H9 (cell line): ENCODE measurements at regions not wholly inside any gene's neighbourhood (a gene's known extent, or its start where the extent isn't known, plus 50 kb on each side); places are given as distances from the start of the nearest gene placed in this dataset.

ENCODE experiments used
- DNase-seq: peaks from one replicate; pipeline ENCODE4 v3.0.0-alpha.2; 2017
- H2AFZ ChIP-seq: one replicate; pipeline ENCODE4 v1.6.1; 2013; ENCODE audit warnings: mild to moderate bottlenecking, low read length, control low read depth, moderate library complexity
- H2AK5ac ChIP-seq: 2 replicates; pipeline ENCODE4 v1.6.1; 2013; ENCODE audit warnings: low read length, control low read depth, mixed read lengths; ENCODE audit not compliant: insufficient read length
- H2BK120ac ChIP-seq: one replicate; pipeline ENCODE4 v1.6.1; 2013; ENCODE audit warnings: low read depth, mild to moderate bottlenecking, low read length, control low read depth, inconsistent platforms; ENCODE audit not compliant: poor library complexity, severe bottlenecking
- H2BK12ac ChIP-seq: 2 replicates; pipeline ENCODE4 v1.6.1; 2013; ENCODE audit warnings: low read length, control low read depth, mixed read lengths, low read depth; ENCODE audit not compliant: insufficient read length
- H2BK15ac ChIP-seq: 2 replicates; pipeline ENCODE4 v1.6.1; 2013; ENCODE audit warnings: low read depth, low read length, control low read depth
- H2BK20ac ChIP-seq: one replicate; pipeline ENCODE4 v1.6.1; 2013; ENCODE audit warnings: low read depth, mild to moderate bottlenecking, low read length, control low read depth, inconsistent platforms; ENCODE audit not compliant: poor library complexity, severe bottlenecking
- H2BK5ac ChIP-seq: 2 replicates; pipeline ENCODE4 v1.6.1; 2013; ENCODE audit warnings: low read length, control low read depth, mixed read lengths; ENCODE audit not compliant: insufficient read length
- H3K14ac ChIP-seq: 2 replicates; pipeline ENCODE4 v1.6.1; 2013; ENCODE audit warnings: low read length, control low read depth; ENCODE audit not compliant: insufficient read depth
- H3K18ac ChIP-seq: 2 replicates; pipeline ENCODE4 v1.6.1; 2013; ENCODE audit warnings: low read depth, mild to moderate bottlenecking, mixed read lengths, low read length, control low read depth; ENCODE audit not compliant: insufficient read length
- H3K23ac ChIP-seq: 2 replicates; pipeline ENCODE4 v1.6.1; 2013; ENCODE audit warnings: low read length, control low read depth, mixed read lengths, low read depth; ENCODE audit not compliant: insufficient read length
- H3K23me2 ChIP-seq: 2 replicates; pipeline ENCODE4 v1.6.1; 2013; ENCODE audit warnings: low read depth, mild to moderate bottlenecking, mixed read lengths, low read length, control low read depth; ENCODE audit not compliant: insufficient read length, poor library complexity, severe bottlenecking
- H3K27ac ChIP-seq: 2 replicates; pipeline ENCODE4 v1.5.1; 2013; ENCODE audit warnings: low read length, control low read depth, mixed read lengths, low read depth; ENCODE audit not compliant: insufficient read length
- H3K27me3 ChIP-seq: 2 replicates; pipeline ENCODE4 v1.6.1; 2013; ENCODE audit warnings: low read length, control low read depth, inconsistent platforms; ENCODE audit not compliant: insufficient read depth
- H3K4ac ChIP-seq: 2 replicates; pipeline ENCODE4 v1.6.1; 2013; ENCODE audit warnings: low read depth, mild to moderate bottlenecking, control low read depth, inconsistent platforms, low read length, moderate library complexity
- H3K4me1 ChIP-seq: 2 replicates; pipeline ENCODE4 v1.6.1; 2013; ENCODE audit warnings: low read length, control low read depth, inconsistent platforms; ENCODE audit not compliant: insufficient read depth
- H3K4me2 ChIP-seq: 2 replicates; pipeline ENCODE4 v1.6.1; 2013; ENCODE audit warnings: low read length, control low read depth, mixed read lengths; ENCODE audit not compliant: insufficient read length, insufficient read depth
- H3K56ac ChIP-seq: 2 replicates; pipeline ENCODE4 v1.6.1; 2013; ENCODE audit warnings: low read depth, mild to moderate bottlenecking, mixed read lengths, low read length, control low read depth; ENCODE audit not compliant: insufficient read length
- H3K79me1 ChIP-seq: 2 replicates; pipeline ENCODE4 v1.6.1; 2013; ENCODE audit warnings: low read depth, mild to moderate bottlenecking, moderate library complexity, low read length, control low read depth, inconsistent platforms; ENCODE audit not compliant: insufficient read depth, poor library complexity, severe bottlenecking
- H3K79me2 ChIP-seq: 2 replicates; pipeline ENCODE4 v1.6.1; 2013; ENCODE audit warnings: low read length, control low read depth, inconsistent platforms; ENCODE audit not compliant: insufficient read depth
- H3K9ac ChIP-seq: 2 replicates; pipeline ENCODE4 v1.6.1; 2013; ENCODE audit warnings: low read length, control low read depth, mixed read lengths; ENCODE audit not compliant: insufficient read length; ENCODE audit errors: extremely low read depth
- H3K9me3 ChIP-seq: one replicate; pipeline ENCODE4 v1.6.1; 2013; ENCODE audit warnings: low read depth, low read length, inconsistent platforms; ENCODE audit not compliant: control insufficient read depth
- H3T11ph ChIP-seq: one replicate; pipeline ENCODE4 v1.6.1; 2013; ENCODE audit warnings: mild to moderate bottlenecking, low read length, control low read depth, inconsistent platforms
- H4K20me1 ChIP-seq: one replicate; pipeline ENCODE4 v1.6.1; 2013; ENCODE audit not compliant: control insufficient read depth, insufficient read length, insufficient read depth
- H4K5ac ChIP-seq: 2 replicates; pipeline ENCODE4 v1.6.1; 2013; ENCODE audit warnings: low read depth, mild to moderate bottlenecking, mixed read lengths, low read length, control low read depth; ENCODE audit not compliant: insufficient read length
- H4K8ac ChIP-seq: replicated peaks from 2 replicates; pipeline ENCODE4 v1.6.1; 2013; ENCODE audit warnings: low read length, control low read depth, mixed read lengths, low read depth; ENCODE audit not compliant: insufficient read length
- H4K91ac ChIP-seq: 2 replicates; pipeline ENCODE4 v1.6.1; 2013; ENCODE audit warnings: low read depth, mild to moderate bottlenecking, moderate library complexity, mixed read lengths, low read length, control low read depth; ENCODE audit not compliant: insufficient read length
- H3K27ac Mint-ChIP-seq, 3 experiments: 2 replicates in 2 of 3; 3 replicates in 1 of 3; pipeline ENCODE4 v1.8.0; 2020 to 2021; ENCODE audit warnings: mixed read lengths in 3 of 3, mild to moderate bottlenecking in 1 of 3, moderate library complexity in 1 of 3
- H3K27me3 Mint-ChIP-seq: 2 replicates; pipeline ENCODE4 v1.8.0; 2021; ENCODE audit warnings: low read depth, mild to moderate bottlenecking, moderate library complexity, mixed read lengths
- H3K36me3 Mint-ChIP-seq, 3 experiments: 2 replicates in 2 of 3; 3 replicates in 1 of 3; pipeline ENCODE4 v1.8.0; 2020 to 2021; ENCODE audit warnings: low read depth in 3 of 3, mixed read lengths in 3 of 3; ENCODE audit not compliant: insufficient read depth in 1 of 3
- H3K4me1 Mint-ChIP-seq, 2 experiments: 2 replicates each; pipeline ENCODE4 v1.8.0; 2020; ENCODE audit warnings: mixed read lengths in 2 of 2
- H3K4me3 Mint-ChIP-seq, 2 experiments: 2 replicates in 1 of 2; 3 replicates in 1 of 2; pipeline ENCODE4 v1.8.0; 2020 to 2021; ENCODE audit warnings: mild to moderate bottlenecking in 2 of 2, mixed read lengths in 2 of 2, moderate library complexity in 1 of 2
- H3K9me3 Mint-ChIP-seq, 2 experiments: 2 replicates in 1 of 2; 3 replicates in 1 of 2; pipeline ENCODE4 v1.8.0; 2020; ENCODE audit warnings: mild to moderate bottlenecking in 2 of 2, mixed read lengths in 2 of 2, moderate library complexity in 1 of 2
- whole genome bisulfite sequencing: extraction: QIAGEN DNeasy Blood & Tissue Kit; methylation state at CpG from one replicate; pipeline ENCODE4 v1.1.7; 2013; ENCODE audit warnings: missing lambda C conversion rate, low lambda C conversion rate, mixed read lengths; ENCODE audit not compliant: insufficient read length; ENCODE audit errors: extremely low coverage; 5-methylcytosine and 5-hydroxymethylcytosine counted together
- TF ChIP-seq, protein P1 (sequence below): fragments of 200-600 bp; sonication (generic); conservative IDR thresholded peaks from 3 replicates; pipeline ENCODE4 v1.8.0; 2021; ENCODE audit warnings: antibody characterized with exemption, mild to moderate bottlenecking

GRCh38 chr14:42475289-42475688 is 868.6 kb downstream of the LRFN5 start:
- H2AK5ac ChIP-seq: no peak overlapping the region
- no peaks in the 10 kb centered on the region for H4K20me1 ChIP-seq
- Mint-ChIP-seq H3K27me3 (no peaks in the 10 kb centered on the region), H3K4me3 (no peak overlapping the region), H3K4me1 (peaks cover 26 to 30% of the 10 kb centered on the region in 2 experiments), H3K36me3 (peaks cover 0 to 10% (median 8%) of the 10 kb centered on the region in 3 experiments; a peak in 5 of 7 replicates), H3K9me3 (peaks cover 0 to 3% of the 10 kb centered on the region in 2 experiments; a peak in 2 of 5 replicates), H3K27ac (peak overlapping the region in 2 of 3 experiments; percentile 57 to 88; a peak in 3 of 7 replicates)
- H3K27me3 ChIP-seq: no peaks in the 10 kb centered on the region
- H3K23me2 ChIP-seq: no peaks in the 10 kb centered on the region
- H3K56ac ChIP-seq: no peak overlapping the region
- H2BK15ac ChIP-seq: no peak overlapping the region
- H3K9me3 ChIP-seq: no peaks in the 10 kb centered on the region
- H3K9ac ChIP-seq: no peak overlapping the region
- H2BK12ac ChIP-seq: no peak overlapping the region
- no peak overlapping the region for H3T11ph ChIP-seq
- peak; percentile 55 for DNase-seq
- no peak overlapping the region for H2AFZ ChIP-seq
- WGBS: no CpG with 5 or more reads among the region's 6 CpGs
- no peak overlapping the region for H2BK20ac ChIP-seq
- no peaks in the 10 kb centered on the region for H3K79me1 ChIP-seq
- no peak overlapping the region for H3K14ac ChIP-seq
- no peak overlapping the region for H3K27ac ChIP-seq
- H3K18ac ChIP-seq: no peak overlapping the region
- no peak overlapping the region for H4K91ac ChIP-seq
- no peak overlapping the region for H4K5ac ChIP-seq
- no peak overlapping the region for H3K4me2 ChIP-seq
- no peak overlapping the region for H2BK5ac ChIP-seq
- no peak overlapping the region for H2BK120ac ChIP-seq
- no peak overlapping the region for H3K4ac ChIP-seq
- H3K23ac ChIP-seq: no peak overlapping the region
- H3K4me1 ChIP-seq: no peaks in the 10 kb centered on the region
- H4K8ac ChIP-seq: no peak overlapping the region
- no peaks in the 10 kb centered on the region for H3K79me2 ChIP-seq
- TF ChIP-seq, protein P1, sequence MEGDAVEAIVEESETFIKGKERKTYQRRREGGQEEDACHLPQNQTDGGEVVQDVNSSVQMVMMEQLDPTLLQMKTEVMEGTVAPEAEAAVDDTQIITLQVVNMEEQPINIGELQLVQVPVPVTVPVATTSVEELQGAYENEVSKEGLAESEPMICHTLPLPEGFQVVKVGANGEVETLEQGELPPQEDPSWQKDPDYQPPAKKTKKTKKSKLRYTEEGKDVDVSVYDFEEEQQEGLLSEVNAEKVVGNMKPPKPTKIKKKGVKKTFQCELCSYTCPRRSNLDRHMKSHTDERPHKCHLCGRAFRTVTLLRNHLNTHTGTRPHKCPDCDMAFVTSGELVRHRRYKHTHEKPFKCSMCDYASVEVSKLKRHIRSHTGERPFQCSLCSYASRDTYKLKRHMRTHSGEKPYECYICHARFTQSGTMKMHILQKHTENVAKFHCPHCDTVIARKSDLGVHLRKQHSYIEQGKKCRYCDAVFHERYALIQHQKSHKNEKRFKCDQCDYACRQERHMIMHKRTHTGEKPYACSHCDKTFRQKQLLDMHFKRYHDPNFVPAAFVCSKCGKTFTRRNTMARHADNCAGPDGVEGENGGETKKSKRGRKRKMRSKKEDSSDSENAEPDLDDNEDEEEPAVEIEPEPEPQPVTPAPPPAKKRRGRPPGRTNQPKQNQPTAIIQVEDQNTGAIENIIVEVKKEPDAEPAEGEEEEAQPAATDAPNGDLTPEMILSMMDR: no peak
